ENCODE measurements at regions not wholly inside any gene's neighbourhood (a gene's known extent, or its start where the extent isn't known, plus 50 kb on each side); places are given as distances from the start of the nearest gene placed in this dataset.

DNA sequence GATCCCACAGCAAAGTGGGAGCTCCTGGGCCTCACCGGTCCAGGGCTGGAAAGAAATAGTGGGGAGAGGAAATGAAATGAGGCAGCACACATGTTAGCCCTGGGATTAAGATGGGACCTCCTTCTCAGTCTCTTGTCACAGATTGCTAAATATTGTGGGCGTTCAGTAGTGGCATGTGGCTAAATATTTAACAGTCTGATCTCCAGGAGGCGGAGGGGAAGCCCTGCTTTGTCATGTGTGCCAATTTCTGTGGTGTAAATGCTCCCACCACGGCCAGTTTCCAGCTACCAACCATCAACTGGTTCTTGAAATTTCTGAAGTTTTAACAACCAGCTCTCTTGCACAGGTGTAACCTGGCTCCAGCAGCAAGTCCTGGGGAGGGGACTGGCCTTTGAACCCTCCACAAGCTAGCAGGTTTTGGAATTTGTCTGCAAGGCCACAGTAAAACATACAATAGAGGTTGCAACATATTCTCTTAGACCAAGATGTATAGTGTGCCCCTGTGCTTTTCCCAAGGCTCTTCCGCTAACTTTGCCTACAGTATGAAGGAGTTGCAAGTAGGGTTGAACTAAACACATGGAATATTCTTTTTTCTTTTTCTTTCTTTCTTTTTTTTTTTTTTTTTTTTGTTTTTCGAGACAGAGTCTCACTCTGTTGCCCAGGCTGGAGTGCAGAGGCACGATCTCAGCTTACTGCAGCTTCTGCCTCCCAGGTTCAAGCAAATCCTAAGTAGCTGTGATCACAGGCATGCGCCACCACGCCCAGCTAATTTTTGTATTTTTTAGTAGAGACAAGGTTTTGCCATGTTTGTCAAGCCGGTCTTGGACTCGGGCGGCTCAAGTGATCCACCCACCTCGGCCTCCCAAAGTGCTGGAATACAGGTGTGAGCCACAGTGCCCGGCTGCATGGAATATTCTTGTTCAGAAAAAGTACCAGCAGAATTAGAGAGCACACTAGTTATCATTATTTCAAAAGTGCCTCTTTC, 103.1 kb upstream of the PCBD1 start:
- Histone ChIP-seq H3K27me3 (ENCODE audit: control insufficient read depth, insufficient read depth, low read length) (peaks cover 29% of the 10 kb centered on the region), H3K36me3 (ENCODE audit: control insufficient read depth, insufficient read depth, low read length) (no peaks in the 10 kb centered on the region), H3K4me3 (ENCODE audit: low read depth in 2 of 2, low read length in 2 of 2) (no peak overlapping the region), H3K4me1 (ENCODE audit: control insufficient read depth, insufficient read depth, low read length) (no peaks in the 10 kb centered on the region), H3K27ac (ENCODE audit: low read length) (no peak overlapping the region), H3K9me3 (ENCODE audit: control insufficient read depth, insufficient read depth, low read depth, low read length) (no peaks in the 10 kb centered on the region)
- TF ChIP-seq, protein P1, sequence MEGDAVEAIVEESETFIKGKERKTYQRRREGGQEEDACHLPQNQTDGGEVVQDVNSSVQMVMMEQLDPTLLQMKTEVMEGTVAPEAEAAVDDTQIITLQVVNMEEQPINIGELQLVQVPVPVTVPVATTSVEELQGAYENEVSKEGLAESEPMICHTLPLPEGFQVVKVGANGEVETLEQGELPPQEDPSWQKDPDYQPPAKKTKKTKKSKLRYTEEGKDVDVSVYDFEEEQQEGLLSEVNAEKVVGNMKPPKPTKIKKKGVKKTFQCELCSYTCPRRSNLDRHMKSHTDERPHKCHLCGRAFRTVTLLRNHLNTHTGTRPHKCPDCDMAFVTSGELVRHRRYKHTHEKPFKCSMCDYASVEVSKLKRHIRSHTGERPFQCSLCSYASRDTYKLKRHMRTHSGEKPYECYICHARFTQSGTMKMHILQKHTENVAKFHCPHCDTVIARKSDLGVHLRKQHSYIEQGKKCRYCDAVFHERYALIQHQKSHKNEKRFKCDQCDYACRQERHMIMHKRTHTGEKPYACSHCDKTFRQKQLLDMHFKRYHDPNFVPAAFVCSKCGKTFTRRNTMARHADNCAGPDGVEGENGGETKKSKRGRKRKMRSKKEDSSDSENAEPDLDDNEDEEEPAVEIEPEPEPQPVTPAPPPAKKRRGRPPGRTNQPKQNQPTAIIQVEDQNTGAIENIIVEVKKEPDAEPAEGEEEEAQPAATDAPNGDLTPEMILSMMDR (IDR thresholded peaks at IDR 0.05), result no peak
- TF ChIP-seq POLR2AphosphoS5 (IDR thresholded peaks at IDR 0.05; ENCODE audit: low read depth, low read length) (no peak), SIN3A (IDR thresholded peaks at IDR 0.05; ENCODE audit: borderline replicate concordance, insufficient read depth, low read depth, low read length) (no peak), REST (IDR thresholded peaks at IDR 0.05; ENCODE audit: insufficient read depth in 1 of 2, low read depth in 2 of 2, low read length in 1 of 2) (no peak)
- in situ Hi-C loops (cut with HindIII; ENCODE audit: low pct_unique_long_range_greater_than_20kb, low sequenced_read_pairs) (no loop called here), intact Hi-C loops (cut with micrococcal nuclease; ENCODE audit: unreplicated experiment) (no loop called here)
- DNase-seq (ENCODE audit: low read depth, low spot score) (no peak), ATAC-seq (no peak)
- CTCF ChIA-PET, result no interaction called here
- POLR2A ChIA-PET, result no interaction called here
- BruUV-seq (replicated peaks), result no TSS peak

- CTCF ChIA-PET, result no interaction called here
- POLR2A ChIA-PET, result no interaction called here
These were observed 104.1 kb upstream of the PCBD1 start for GRCh38 chr10:70992436-70992835.

More at GRCh38 chr10:70992436-70992835, 104.1 kb upstream of the PCBD1 start:
- H3K27me3 ChIP-seq (ENCODE audit: control insufficient read depth, insufficient read depth, low read length), result peaks cover 29% of the 10 kb centered on the region
- in situ Hi-C loops (cut with HindIII; ENCODE audit: low pct_unique_long_range_greater_than_20kb, low sequenced_read_pairs) (no loop called here), intact Hi-C loops (cut with micrococcal nuclease; ENCODE audit: unreplicated experiment) (no loop called here)
- ATAC-seq, result no peak
- DNase-seq (ENCODE audit: low read depth, low spot score), result no peak
- H3K36me3 ChIP-seq (ENCODE audit: control insufficient read depth, insufficient read depth, low read length), result no peaks in the 10 kb centered on the region
- H3K4me3 ChIP-seq (ENCODE audit: low read depth in 2 of 2, low read length in 2 of 2), result no peak overlapping the region
- H3K9me3 ChIP-seq (ENCODE audit: control insufficient read depth, insufficient read depth, low read depth, low read length), result no peaks in the 10 kb centered on the region
- no peaks in the 10 kb centered on the region for H3K4me1 ChIP-seq (ENCODE audit: control insufficient read depth, insufficient read depth, low read length)
- no TSS peak for BruUV-seq (replicated peaks)
- TF ChIP-seq, protein P1 (IDR thresholded peaks at IDR 0.05), result no peak
- no peak for TF ChIP-seq TCF7L2 (IDR thresholded peaks at IDR 0.05; ENCODE audit: low read depth, low read length)
- TF ChIP-seq REST (IDR thresholded peaks at IDR 0.05; ENCODE audit: insufficient read depth in 1 of 2, low read depth in 2 of 2, low read length in 1 of 2), result no peak
- no peak for TF ChIP-seq SIN3A (IDR thresholded peaks at IDR 0.05; ENCODE audit: borderline replicate concordance, insufficient read depth, low read depth, low read length)
- no peak for TF ChIP-seq POLR2AphosphoS5 (IDR thresholded peaks at IDR 0.05; ENCODE audit: low read depth, low read length)
- H3K27ac ChIP-seq (ENCODE audit: low read length), result no peak overlapping the region

Data from Panc1 (cell line).